HG02943 (cell line): ENCODE measurements at regions not wholly inside any gene's neighbourhood (a gene's known extent, or its start where the extent isn't known, plus 50 kb on each side); places are given as distances from the start of the nearest gene placed in this dataset.

Experiments used
- ATAC-seq: cut with Tn5 transposase; IDR thresholded peaks from one replicate; pipeline ENCODE4 v1.9.1; 2021; ENCODE audit warnings: mild to moderate bottlenecking, low read depth, moderate library complexity; ENCODE audit not compliant: unreplicated experiment

GRCh38 chr2:37425408-37425807 lies 81.0 kb downstream of the QPCT start:
- no peak for ATAC-seq

GRCh38 chr2:37427241-37427640 lies 82.8 kb downstream of the QPCT start:
- no peak for ATAC-seq

- ATAC-seq, result no peak
Measured at GRCh38 chr2:37436323-37436722, 91.9 kb downstream of the QPCT start.

- no peak for ATAC-seq
Measured at GRCh38 chr2:37439131-37439642, 94.8 kb downstream of the QPCT start.

- ATAC-seq, result no peak
Measured at GRCh38 chr2:37441055-37441454, 96.6 kb downstream of the QPCT start.

- ATAC-seq, result no peak
Measured at GRCh38 chr2:37443082-37443481, 98.7 kb downstream of the QPCT start.

GRCh38 chr2:37447446-37447845 lies 103.0 kb downstream of the QPCT start:
- ATAC-seq, result no peak

GRCh38 chr2:37448342-37449120 lies 104.1 kb downstream of the QPCT start:
- no peak for ATAC-seq

- no peak for ATAC-seq
Measured at GRCh38 chr2:37449761-37450296, 105.4 kb downstream of the QPCT start.

- no peak for ATAC-seq
Measured at GRCh38 chr2:37453027-37453426, 108.6 kb downstream of the QPCT start.

- no peak for ATAC-seq
Measured at GRCh38 chr2:37454851-37455762, 110.7 kb downstream of the QPCT start.

- no peak for ATAC-seq
Measured at GRCh38 chr2:37456479-37456878, 112.0 kb downstream of the QPCT start.

GRCh38 chr2:37457401-37457901 lies 113.0 kb downstream of the QPCT start:
- ATAC-seq, result no peak

GRCh38 chr2:37458133-37458532 lies 113.7 kb downstream of the QPCT start:
- ATAC-seq, result no peak

GRCh38 chr2:37459095-37459981 lies 114.9 kb downstream of the QPCT start:
- ATAC-seq, result no peak

- no peak for ATAC-seq
Measured at GRCh38 chr2:37460896-37461229, 116.4 kb downstream of the QPCT start.

GRCh38 chr2:37464067-37464466 lies 119.6 kb downstream of the QPCT start:
- no peak for ATAC-seq

GRCh38 chr2:37466533-37467222 lies 122.2 kb downstream of the QPCT start:
- ATAC-seq, result no peak

GRCh38 chr2:37468170-37468569 lies 123.7 kb downstream of the QPCT start:
- no peak for ATAC-seq
